Endodermal cell (in vitro differentiated cells): ENCODE measurements at regions not wholly inside any gene's neighbourhood (a gene's known extent, or its start where the extent isn't known, plus 50 kb on each side); places are given as distances from the start of the nearest gene placed in this dataset.
A peak's percentile ranks its signal among the peaks of the same experiment; 100 is the strongest.

Experiments used
- DNase-seq: peaks from one replicate; pipeline ENCODE4 v3.0.0-alpha.2; 2017
- H3K27ac ChIP-seq: 2 replicates; pipeline ENCODE4 v1.5.1; 2013; ENCODE audit warnings: mild to moderate bottlenecking, low read depth, low read length, moderate library complexity
- H3K27me3 ChIP-seq: 2 replicates; pipeline ENCODE4 v1.6.1; 2013; ENCODE audit warnings: mild to moderate bottlenecking, low read length, moderate library complexity; ENCODE audit not compliant: insufficient read depth, control insufficient read depth, poor library complexity, severe bottlenecking
- H3K36me3 ChIP-seq: 2 replicates; pipeline ENCODE4 v1.7.0; 2013; ENCODE audit warnings: mild to moderate bottlenecking, low read length, moderate library complexity; ENCODE audit not compliant: control insufficient read depth, insufficient read depth
- H3K4me1 ChIP-seq: one replicate; pipeline ENCODE4 v1.7.0; 2013; ENCODE audit warnings: low read length; ENCODE audit not compliant: control insufficient read depth, insufficient read depth
- H3K4me3 ChIP-seq: 2 replicates; pipeline ENCODE4 v1.5.1; 2013; ENCODE audit warnings: mild to moderate bottlenecking, low read length, moderate library complexity
- H3K9ac ChIP-seq: 2 replicates; pipeline ENCODE4 v1.6.1; 2013; ENCODE audit warnings: mild to moderate bottlenecking, low read length, moderate library complexity; ENCODE audit not compliant: poor library complexity, severe bottlenecking; ENCODE audit errors: extremely low read depth
- H3K9me3 ChIP-seq: 2 replicates; pipeline ENCODE4 v1.6.1; 2013; ENCODE audit warnings: mild to moderate bottlenecking, low read length, moderate library complexity; ENCODE audit not compliant: control insufficient read depth
- H3K27ac Mint-ChIP-seq: 2 replicates; pipeline ENCODE4 v1.8.0; 2020; ENCODE audit warnings: mixed read lengths
- H3K27me3 Mint-ChIP-seq: 2 replicates; pipeline ENCODE4 v1.8.0; 2021; ENCODE audit warnings: mild to moderate bottlenecking, mixed read lengths; ENCODE audit not compliant: insufficient read depth
- H3K36me3 Mint-ChIP-seq: 2 replicates; pipeline ENCODE4 v1.8.0; 2020; ENCODE audit warnings: low read depth, mixed read lengths
- H3K4me1 Mint-ChIP-seq: 2 replicates; pipeline ENCODE4 v1.8.0; 2020; ENCODE audit warnings: mixed read lengths
- H3K4me3 Mint-ChIP-seq: 2 replicates; pipeline ENCODE4 v1.8.0; 2020; ENCODE audit warnings: mild to moderate bottlenecking, moderate library complexity, mixed read lengths
- H3K9me3 Mint-ChIP-seq: 2 replicates; pipeline ENCODE4 v1.8.0; 2020; ENCODE audit warnings: mild to moderate bottlenecking, mixed read lengths
- WGBS, 2 experiments: methylation state at CpG; one replicate each; pipeline versions ENCODE4 v1.1.5 to v1.1.7; 2013; ENCODE audit warnings: missing lambda C conversion rate in 2 of 2, mixed read lengths in 1 of 2; ENCODE audit not compliant: insufficient coverage in 1 of 2, insufficient read length in 1 of 2; 5-methylcytosine and 5-hydroxymethylcytosine counted together
- TF ChIP-seq, protein P1 (sequence below): fragments of 200-600 bp; sonication (generic); conservative IDR thresholded peaks from 2 replicates; pipeline ENCODE4 v1.5.0; 2021; ENCODE audit warnings: antibody characterized with exemption, mild to moderate bottlenecking

GRCh38 chr5:98301547-98301946 lies 471.9 kb upstream of the RGMB start:
- Mint-ChIP-seq H3K27me3 (no peaks in the 10 kb centered on the region), H3K27ac (peak overlapping the region; percentile 22), H3K4me3 (no peak overlapping the region), H3K4me1 (peaks cover 6% of the 10 kb centered on the region), H3K9me3 (no peaks in the 10 kb centered on the region), H3K36me3 (peaks cover 23% of the 10 kb centered on the region)
- H3K9ac ChIP-seq, result no peak overlapping the region
- H3K27me3 ChIP-seq, result no peaks in the 10 kb centered on the region
- no peak for DNase-seq
- H3K4me3 ChIP-seq, result no peak overlapping the region
- H3K4me1 ChIP-seq, result no peaks in the 10 kb centered on the region
- TF ChIP-seq, protein P1, sequence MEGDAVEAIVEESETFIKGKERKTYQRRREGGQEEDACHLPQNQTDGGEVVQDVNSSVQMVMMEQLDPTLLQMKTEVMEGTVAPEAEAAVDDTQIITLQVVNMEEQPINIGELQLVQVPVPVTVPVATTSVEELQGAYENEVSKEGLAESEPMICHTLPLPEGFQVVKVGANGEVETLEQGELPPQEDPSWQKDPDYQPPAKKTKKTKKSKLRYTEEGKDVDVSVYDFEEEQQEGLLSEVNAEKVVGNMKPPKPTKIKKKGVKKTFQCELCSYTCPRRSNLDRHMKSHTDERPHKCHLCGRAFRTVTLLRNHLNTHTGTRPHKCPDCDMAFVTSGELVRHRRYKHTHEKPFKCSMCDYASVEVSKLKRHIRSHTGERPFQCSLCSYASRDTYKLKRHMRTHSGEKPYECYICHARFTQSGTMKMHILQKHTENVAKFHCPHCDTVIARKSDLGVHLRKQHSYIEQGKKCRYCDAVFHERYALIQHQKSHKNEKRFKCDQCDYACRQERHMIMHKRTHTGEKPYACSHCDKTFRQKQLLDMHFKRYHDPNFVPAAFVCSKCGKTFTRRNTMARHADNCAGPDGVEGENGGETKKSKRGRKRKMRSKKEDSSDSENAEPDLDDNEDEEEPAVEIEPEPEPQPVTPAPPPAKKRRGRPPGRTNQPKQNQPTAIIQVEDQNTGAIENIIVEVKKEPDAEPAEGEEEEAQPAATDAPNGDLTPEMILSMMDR, result no peak
- WGBS, 2 experiments, result 90% methylated on average over 2 of the region's 2 CpGs; no CpG with 5 or more reads in 1 of the 2 experiments
- H3K27ac ChIP-seq, result peak overlapping the region; percentile 68
- H3K36me3 ChIP-seq, result peaks cover 48% of the 10 kb centered on the region
- H3K9me3 ChIP-seq, result no peaks in the 10 kb centered on the region

DNA sequence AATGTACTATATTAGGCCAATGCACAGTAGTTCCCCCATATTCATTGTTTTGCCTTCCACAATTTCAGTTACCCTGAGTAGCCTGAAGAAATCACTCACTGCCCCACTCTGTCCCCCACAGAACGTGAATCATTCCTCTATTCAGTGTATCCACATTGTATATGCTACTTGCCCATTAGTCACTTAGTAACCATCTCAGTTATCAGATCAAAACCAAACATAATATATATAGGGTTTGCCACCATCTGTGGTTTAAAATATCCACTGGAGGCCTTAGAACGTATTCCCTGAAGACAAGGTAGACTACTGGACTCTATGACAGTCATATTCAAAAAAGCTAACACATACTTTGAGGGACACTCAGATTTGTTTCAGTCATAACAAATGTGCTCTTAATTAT lies 465.7 kb upstream of the RGMB start:
- H3K27me3 ChIP-seq, result no peaks in the 10 kb centered on the region
- no peak overlapping the region for H3K9ac ChIP-seq
- no peak overlapping the region for H3K27ac Mint-ChIP-seq
- 91 to 100% methylated on average over 2 of the region's 2 CpGs for WGBS, 2 experiments
- no peaks in the 10 kb centered on the region for H3K4me1 ChIP-seq
- H3K27ac ChIP-seq, result no peak overlapping the region
- no peak for DNase-seq
- H3K36me3 Mint-ChIP-seq, result peaks cover 5% of the 10 kb centered on the region
- H3K4me3 ChIP-seq, result no peak overlapping the region
- peaks cover 7% of the 10 kb centered on the region for H3K4me1 Mint-ChIP-seq
- no peak overlapping the region for H3K4me3 Mint-ChIP-seq
- H3K27me3 Mint-ChIP-seq, result no peaks in the 10 kb centered on the region
- H3K36me3 ChIP-seq, result peaks cover 30% of the 10 kb centered on the region
- no peaks in the 10 kb centered on the region for H3K9me3 ChIP-seq
- TF ChIP-seq, protein P1, result no peak
- no peaks in the 10 kb centered on the region for H3K9me3 Mint-ChIP-seq

DNA sequence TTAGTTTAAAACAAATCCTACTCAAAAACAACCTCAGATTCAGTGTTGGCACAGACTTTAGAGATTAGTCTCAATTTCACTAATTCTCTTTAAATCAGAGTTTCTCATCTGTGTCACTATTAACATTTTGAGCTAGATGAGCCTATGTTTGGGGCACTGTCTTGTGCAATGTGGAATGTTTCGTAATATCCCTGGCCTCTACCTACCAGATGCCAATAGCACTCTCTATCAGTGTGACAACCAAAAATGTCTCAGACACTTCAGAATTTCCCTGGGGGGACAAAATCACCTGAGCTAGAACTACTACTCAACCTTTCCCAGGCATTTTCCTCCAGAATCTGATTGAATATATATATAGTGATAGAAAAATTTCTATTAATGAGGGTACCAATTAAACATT lies 465.2 kb upstream of the RGMB start:
- Histone ChIP-seq H3K9ac (no peak overlapping the region), H3K9me3 (no peaks in the 10 kb centered on the region), H3K4me1 (no peaks in the 10 kb centered on the region), H3K36me3 (peaks cover 30% of the 10 kb centered on the region), H3K27ac (no peak overlapping the region), H3K4me3 (no peak overlapping the region), H3K27me3 (no peaks in the 10 kb centered on the region)
- Mint-ChIP-seq H3K27me3 (no peaks in the 10 kb centered on the region), H3K9me3 (no peaks in the 10 kb centered on the region), H3K36me3 (peaks cover 7% of the 10 kb centered on the region), H3K27ac (no peak overlapping the region), H3K4me3 (no peak overlapping the region), H3K4me1 (peaks cover 7% of the 10 kb centered on the region)
- no peak for DNase-seq
- 96% methylated on average over 1 of the region's 1 CpG; no CpG with 5 or more reads in 1 of the 2 experiments for WGBS, 2 experiments
- TF ChIP-seq, protein P1, result no peak
